ENCODE measurements at regions not wholly inside any gene's neighbourhood (a gene's known extent, or its start where the extent isn't known, plus 50 kb on each side); places are given as distances from the start of the nearest gene placed in this dataset.
"Not testable (repeated sequence)": the region's sequence is repeated elsewhere in the genome, so short reads cannot be mapped to it uniquely, and the experiment has no call there.

DNA sequence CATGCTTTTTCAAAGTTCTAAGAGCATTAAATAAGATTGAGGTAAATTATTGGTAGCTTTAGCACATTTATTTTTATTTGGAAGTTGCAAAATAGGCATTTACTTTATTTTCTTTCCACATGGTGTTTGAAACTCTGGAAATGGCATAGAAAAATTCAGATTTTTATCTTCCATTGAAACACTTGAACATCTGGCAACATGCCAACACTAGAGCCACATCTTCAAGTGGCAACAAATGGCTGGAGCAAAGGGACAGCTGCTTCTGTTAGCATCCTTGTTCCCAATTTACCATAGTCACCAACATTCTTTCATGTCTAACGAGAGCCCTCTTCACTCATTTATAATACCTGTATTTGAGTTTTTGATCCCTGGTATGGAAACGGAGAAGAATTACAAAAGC, 539.9 kb downstream of the ZNF608 start:
- no peak for DNase-seq

DNA sequence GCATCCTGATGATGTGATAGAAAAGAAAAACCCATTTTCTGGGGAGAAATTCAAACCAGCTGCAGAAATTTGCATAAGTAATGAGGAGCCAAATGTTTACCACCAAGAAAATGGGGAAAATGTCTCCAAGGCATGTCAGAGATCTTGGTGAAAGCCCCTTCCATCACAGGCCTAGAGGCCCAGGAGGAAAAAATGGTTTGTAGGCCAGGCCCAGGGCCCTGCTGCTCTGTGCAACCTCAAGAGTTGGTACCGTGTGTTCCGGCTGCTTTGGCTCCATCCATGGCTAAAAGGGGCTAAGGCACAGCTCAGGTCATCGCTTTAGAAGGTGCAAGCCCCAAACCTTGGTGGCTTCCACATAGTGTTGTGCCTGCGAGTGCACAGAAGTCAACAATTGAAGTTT, 543.1 kb downstream of the ZNF608 start:
- DNase-seq: no peak

DNA sequence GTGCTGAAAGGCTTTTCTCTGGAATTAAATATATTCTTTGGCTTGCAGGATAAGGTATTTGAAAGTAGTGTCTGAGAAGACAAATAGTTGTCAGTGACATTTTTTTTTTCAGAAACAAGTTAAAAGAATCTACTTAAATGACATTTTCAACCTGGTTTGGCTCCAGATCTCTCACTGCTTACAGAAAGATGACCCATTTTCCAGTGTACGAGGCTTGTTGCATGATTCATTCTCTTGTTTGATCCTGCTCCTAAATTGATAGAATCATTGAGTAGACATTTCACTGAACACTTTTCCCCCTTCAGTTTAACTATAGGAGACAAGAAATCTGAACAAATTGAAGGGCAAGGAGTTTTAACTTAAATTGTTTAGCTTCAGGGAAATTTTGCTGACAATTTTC, 546.1 kb downstream of the ZNF608 start:
- DNase-seq: no peak

DNA sequence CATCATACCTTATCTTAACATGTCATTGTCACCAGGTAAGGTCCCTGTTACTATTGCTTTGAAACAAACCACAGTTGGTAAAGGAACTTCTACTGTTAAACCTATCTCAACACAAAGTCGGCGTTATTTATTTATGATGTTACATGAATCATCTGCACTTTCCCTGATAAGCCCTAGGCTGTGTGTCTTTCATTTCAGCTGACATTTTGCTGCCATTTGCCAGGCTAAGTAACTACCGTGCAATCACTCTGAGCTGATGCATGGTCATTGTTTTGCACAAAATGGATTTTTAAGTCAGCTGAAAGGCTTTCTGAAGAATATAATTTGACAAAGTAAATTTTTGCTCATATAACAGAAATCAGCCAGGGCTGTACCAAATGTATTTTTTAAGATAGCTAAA, 546.5 kb downstream of the ZNF608 start:
- no peak for DNase-seq

DNA sequence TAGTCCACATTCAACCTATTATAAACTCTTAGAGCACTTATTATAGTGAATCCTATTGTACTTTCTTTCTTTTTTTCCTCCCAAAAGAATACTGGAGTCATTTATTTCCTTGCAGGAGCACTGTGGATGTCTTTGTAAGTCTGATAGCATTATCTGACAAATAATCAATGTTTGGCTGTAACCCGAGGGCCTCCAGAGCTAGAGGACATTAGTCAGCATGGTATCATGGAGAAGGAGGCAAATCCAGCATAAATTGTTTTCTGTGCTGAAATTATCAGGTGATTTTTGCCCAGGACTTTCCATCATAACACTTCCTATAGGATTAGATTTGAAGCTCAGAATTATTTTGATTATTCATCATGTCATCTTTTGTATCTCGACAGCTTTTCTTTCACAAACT, 551.0 kb downstream of the ZNF608 start:
- DNase-seq: no peak

DNA sequence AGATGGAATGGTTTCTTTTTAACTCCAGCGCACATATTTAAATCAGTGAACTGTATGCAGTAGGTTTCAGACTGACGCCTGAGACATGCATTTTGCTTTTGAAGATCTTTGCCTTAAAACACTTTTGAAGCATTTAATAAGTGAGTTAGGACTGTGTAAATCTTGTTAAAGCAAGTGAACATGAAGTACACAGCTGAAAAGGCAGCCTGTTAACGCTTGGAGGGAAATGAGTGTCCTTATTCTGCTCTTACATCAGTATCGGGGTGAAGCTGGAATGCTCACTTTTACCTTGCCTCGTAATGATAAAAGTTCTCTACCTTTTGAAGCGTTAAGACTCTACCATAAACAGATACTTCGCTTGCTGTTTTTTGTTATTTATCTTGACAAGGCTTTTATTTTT, 552.2 kb downstream of the ZNF608 start:
- DNase-seq: no peak

DNA sequence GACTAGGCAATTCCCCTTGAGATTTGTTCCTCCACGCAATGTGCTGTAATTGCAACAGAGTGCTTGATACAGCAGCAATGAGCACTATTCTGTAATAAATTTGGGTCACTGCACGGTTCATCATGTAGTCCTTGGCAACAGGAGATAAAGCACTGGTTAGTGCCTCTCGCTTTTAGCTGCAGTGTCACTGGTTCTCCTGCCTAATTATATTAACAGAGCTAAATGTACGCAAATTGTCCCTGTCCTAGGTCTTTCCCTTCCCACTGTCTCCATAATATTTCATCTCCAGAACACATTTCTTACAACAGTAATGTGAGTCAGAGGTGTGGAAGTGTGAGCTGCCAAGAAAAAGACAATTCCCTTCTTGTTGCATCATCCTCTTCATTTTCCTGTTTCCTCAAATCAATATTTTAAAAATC, 553.1 kb downstream of the ZNF608 start:
- no peak for DNase-seq

DNA sequence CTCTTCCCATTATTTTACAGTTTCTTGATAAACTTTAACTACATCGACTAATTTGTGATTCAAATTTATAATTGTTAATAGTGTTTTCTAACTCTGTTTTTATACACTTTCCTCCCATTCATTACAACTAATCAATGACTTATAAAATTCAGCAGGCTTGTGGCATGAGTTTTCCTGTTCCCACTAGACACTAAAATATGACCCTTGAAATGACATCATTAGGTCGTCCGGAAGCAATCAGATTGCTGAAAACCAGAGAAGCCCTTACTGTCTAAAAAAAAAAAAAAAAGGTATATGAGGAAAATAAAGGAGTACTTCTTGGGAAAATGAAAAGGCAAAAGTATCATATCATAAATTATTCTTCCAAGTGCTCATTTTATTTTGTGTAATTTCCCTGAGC, 553.7 kb downstream of the ZNF608 start:
- no peak for DNase-seq

DNA sequence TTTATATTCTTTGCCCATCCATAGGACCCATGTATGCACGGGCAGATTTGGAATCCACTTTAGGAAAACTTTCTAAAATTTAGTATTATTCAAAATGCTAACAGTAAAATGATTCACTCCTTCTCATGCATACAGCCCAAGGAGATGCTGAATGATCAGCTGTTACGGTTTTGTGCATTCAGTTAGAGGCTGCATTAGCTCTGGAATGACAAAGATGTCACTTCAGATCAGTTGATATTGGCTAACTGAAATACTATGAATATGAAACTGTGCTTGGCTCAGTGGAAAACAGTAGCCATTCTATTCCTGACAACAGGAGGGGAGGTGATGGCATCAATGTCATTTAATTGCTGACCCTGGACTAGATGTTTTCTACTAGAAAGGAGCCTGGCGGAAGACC, 560.7 kb downstream of the ZNF608 start:
- no peak for DNase-seq

DNA sequence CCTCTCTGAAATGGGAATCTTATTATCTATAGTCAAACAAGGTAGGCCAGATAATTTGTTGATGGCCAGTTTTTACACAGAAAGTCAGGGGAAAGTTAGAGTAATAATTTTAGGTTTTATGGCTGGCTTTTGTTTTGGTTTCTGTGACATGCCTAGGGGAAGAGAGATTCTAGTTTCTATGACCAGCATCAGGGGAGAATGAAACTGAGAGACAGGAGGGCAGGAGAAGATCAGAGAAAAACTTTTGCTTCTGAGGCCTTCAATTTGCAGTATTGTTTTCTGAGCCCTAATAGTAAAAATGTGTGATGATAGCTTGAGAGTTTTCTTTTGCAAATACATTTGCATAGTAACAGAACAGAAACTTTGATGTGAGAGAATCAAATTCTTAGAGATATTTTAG, 564.3 kb downstream of the ZNF608 start:
- DNase-seq: no peak

DNA sequence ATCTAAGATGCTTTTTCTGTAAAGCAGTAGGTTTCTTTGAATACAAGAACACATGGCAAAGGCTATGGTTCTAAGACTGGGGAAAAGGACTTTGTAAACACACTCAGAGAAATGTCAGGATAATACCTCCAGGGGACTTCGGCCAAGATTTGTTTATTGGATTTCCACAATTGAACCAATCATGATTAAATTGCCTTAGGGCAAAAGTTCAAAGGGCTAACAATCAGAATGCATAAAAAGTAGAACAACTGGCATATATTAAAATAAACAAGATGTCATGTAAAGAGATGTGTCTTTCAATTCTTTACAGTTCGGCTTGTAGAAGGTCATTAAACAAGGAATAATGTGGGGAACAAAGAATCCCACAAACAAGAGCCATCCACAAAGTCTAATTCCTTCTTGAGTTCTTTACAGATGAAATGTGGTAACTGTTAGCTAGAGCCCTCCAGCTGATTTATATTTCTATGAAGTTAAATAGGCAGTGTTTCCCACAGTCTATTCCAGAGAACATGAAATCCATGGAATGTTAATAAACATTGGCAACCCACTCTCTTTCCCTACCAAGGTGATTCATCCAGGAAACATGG, 565.5 kb downstream of the ZNF608 start:
- DNase-seq: no peak

DNA sequence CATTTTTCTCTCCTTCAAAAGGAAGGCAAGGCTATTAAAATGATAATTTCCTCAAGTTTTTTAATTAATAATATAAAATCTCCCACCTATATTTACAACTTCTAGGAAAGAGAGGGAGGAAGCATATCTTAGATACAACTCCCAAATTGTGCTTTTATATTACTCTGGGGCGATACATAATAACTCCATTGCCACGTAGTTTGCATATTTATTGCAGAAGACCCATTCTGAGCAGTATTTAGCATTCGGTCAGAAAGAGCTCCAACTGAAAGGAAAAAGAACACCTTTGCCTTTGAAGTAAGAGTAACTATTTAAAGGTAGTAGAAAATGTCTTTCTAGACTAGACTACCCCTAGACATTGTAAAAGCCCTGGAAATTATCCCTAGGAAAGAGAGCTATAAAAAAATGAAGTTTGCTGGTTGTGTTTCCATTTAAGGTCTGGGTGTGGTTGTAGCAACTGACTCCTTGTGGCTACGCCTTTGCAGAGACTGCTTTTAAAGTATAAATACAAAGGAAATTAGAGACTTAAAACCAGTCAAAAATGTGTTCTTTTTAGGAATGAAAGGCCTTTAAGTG, 566.1 kb downstream of the ZNF608 start:
- no peak for DNase-seq

DNA sequence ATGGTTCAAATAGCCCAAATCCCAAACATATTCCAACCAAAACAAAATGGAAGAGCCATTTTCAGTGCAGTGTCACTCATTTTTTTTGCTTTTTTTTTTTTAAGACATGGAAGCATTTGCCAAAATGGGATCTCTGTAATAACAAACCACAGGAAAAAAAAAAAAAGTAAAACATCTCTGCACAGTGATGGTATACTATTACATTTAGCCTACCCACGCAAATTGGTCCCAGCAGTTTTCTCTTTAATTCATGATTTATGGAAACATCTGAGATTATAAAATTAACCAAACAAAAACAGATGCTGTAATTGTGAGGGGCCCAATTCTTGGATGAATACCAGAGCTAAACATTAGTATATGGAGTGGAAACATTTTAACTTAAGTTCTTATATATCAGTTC, 566.6 kb downstream of the ZNF608 start:
- DNase-seq: no peak

DNA sequence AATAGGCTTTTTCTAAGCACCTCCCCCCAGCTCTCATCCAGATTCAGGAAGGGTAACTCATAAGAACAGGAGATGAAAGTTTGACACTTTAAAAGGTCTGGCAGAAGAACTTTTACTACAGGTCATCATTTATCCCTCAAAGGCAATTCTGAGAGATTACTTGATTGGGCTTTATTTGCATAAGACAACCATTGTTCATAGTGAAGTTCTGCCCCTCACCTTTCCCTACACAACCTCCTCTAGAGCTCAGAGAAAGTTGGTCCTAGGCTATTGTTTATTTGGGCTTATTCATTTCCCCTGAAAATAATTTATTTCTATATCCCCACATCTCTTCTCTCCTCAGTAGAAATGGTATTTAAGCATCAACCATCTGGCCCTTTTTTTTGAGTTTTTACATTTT, 568.4 kb downstream of the ZNF608 start:
- no peak for DNase-seq

DNA sequence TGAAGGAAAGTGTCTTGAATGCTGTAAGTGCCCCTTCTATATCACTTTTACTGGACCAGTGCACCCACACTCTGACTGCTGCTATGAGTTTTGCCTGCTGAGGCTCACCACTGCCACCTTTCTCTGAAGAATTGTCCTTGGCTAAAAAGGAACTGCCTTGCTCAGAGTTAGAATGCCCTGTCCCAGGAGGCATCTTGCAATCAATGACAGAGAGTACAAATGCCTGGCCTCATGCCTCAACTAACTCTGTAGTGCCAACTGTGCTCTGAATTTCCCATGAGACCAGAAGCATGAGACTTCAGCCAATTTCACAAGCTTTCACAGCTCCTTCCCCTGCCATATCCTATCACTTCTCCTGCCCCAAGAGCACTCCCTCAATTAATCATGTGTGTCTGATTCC, 569.7 kb downstream of the ZNF608 start:
- DNase-seq: no peak

DNA sequence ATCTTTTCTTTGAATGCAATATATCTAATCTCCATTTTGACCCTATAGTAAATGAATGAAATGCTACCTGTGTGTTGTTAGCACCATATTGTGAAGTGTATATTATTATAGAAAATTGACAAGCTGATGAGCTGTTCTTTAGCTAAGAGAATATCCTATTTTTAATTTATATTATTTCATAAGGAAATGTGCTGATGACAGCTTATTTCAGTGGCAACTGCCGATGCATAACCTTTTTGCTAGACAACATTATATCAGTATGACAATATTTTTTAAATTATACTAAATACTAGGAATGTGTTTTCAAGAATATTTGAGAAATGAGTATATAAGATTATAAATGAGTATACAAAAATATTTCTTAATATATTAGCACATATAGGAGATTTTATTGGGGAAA, 573.1 kb downstream of the ZNF608 start:
- DNase-seq: no peak

DNA sequence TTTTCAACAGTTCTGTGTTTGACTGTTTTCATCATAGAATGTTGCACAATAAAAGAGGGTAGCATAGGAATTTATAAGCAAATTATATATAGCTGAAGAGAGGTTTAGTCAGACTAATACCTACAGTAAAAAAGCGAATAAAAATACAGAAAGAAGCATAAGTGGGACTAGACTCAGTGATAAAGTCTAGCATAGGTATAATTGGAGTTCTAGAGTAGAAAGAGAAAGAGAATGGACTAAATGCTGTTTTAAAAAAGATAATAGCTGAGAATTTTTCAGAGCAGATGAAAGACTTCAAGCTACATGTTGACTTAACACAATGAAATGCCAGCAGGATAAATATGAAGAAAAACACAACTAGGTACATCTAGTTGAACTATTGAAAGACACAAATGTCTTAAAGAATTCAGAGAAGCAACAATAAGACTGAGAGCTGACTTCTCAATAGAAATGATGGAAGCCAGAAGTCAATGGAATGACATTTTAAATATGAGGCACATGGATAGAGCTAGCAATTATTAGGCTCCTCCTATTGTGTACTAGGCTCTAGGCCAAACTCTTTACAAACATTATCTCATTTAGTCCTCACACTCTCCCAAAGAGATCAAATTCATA, 573.9 kb downstream of the ZNF608 start:
- no peak for DNase-seq

DNA sequence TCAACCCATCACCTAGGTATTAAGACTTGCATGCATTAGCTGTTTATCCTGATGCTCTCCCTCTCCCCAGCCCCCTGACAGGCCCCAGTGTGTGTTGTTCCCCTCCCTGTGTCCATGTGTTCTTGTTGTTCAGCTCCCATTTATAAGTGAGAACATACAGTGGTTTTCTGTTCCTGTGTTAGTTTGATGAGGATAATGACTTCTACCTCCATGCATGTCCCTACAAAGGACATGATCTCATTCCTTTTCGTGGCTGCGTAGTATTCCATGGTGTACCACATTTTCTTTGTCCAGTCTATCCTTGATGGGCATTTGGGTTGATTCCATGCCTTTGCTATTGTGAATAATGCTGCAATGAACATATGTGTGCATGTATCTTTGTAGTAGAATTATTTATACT, 578.3 kb downstream of the ZNF608 start:
- DNase-seq: not testable (repeated sequence)

DNA sequence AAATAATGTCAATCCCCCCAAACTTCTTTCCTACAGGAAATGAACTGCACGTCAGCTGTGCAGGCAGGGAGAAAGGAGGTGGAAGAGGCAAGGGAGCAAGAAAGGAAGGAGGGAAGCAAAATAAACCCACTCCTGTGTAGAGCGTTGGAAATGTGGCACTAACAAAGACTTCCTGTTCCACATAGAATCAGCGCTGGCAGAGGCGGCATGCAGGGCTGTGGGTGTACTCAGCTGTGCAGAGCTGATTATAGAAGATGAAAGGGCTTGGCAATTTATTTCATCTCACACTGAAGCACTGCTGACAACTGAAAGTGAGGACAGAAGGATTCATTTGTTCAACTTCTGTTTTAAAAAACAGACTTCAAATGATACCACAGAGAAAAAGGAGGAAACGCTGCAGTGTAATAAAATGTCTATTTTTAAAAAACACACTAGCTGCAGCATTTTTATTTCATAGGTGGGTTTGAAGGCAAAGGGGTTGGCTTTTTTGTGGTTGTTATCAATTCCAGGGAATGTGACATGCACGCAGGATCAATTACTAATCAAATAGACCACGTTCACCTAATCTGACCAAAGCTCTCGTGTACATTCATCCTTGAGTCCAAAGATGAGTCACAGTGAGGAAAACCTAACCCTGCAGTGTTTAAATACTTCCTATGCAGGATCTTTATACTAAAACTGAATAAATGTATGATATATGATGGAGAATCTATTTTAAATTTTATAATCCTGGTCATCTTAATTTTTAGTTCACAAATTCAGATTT, 583.5 kb downstream of the ZNF608 start:
- DNase-seq: no peak

DNA sequence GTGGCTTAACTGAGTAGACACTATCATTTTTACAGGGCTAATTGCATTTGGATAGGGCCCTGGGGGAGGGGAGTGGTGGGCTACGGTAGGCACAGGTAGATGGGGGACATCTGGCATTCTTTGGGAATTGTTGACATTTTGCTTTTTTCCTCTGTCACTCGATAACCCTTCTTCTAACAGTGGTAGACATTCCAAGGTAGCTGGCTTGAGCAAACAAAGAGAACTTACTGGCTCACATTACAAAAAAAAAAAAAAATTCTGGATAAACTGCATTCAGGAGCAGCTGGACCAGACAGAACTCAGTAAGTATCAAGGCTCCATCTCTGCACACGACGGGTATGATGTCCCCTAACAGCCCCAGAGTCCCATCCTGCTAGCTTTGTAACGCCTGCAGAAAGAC, 585.2 kb downstream of the ZNF608 start:
- DNase-seq: no peak

DNA sequence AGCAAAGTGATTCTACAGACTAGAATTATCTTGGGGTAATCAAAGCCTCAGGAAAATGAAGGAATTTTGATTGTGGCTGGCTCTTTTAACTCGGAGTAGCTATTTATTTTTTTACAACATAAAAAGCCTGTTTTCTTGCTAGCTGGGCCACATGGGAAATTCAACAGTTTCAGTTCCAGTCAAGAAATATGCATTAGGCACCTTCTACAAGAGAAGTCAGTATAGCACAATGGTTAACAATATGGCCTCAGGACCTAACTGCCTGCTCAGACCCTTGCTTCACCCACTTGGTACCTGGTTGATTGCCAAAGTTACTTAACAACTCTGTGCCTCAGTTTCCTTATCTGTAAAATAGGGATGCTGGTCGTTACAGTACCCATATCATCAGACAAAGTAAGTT, 586.2 kb downstream of the ZNF608 start:
- DNase-seq: no peak

DNA sequence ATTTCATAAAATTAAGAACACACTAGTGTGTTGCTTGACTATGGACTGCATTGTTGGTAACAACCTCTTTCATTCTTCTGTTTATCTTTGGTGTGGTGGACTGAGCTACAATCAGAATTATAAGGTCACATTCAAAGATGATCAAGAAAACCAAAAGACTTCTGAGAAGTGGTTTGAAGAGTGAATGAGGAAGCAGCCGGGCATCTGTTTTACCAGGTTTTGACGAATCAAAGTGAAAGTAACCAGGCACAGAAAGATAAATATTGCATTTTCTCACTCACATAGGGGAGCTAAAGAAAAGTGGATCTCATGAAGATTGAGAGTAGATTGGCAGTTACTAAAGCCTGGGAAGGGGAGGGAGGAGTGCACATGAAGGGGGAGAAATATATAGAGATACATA, 589.1 kb downstream of the ZNF608 start:
- no peak for DNase-seq

DNA sequence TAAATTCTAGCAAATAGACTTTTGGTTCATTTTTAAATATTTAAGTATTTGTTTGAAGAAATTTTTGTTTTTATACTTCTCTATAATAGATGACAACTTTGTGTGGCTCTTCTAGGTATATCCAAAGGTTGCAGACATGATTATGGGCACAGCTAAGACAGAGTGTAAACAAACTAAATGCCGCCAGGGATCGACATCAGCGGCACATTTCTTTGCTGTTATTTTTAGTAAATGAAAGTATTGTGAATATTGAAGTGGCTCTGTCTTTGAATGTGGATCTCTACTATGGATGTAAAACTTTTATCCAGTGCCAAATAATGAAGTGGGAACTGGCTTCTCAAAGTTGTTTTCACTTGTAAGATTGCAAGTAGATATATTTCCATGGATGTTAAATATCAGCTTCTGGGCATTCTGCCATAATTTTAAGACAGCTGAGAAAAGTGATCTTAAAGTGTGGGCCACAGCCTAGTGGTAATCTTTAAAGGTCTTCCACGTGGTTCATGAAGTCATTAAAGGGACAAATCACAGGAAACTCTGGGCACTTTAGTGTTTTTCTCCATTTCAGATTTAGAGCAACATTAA, 589.9 kb downstream of the ZNF608 start:
- no peak for DNase-seq

DNA sequence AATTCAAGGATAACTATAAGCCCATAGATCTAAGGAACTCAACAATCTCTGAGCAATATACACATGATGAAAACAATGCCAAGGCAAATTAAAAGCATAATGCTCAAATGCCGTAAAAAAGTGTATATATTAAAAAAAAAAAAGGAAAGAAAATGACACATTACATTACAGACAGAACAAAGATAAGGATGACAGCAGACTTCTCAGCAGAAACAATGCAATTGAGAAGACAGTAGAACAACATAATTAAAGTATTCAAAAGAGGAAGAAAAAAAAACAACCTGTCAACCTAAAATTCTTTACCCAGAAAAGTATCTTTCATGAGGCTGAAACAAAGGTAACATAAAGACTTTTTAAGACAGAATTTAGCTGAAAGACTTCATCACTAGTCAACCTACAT, 591.7 kb downstream of the ZNF608 start:
- no peak for DNase-seq
